Tibial nerve (tissue), 3 donors: ENCODE measurements at regions not wholly inside any gene's neighbourhood (a gene's known extent, or its start where the extent isn't known, plus 50 kb on each side); places are given as distances from the start of the nearest gene placed in this dataset.

ENCODE experiments used
- CTCF ChIP-seq, 5 experiments: fragments of 200-600 bp in 3 of 5; fragments of 450-650 bp in 2 of 5; sonication (generic) in 3 of 5; IDR thresholded peaks; one replicate each; pipeline ENCODE4 v1.5.1; 2016 to 2019; ENCODE audit warnings: antibody characterized with exemption in 5 of 5, mild to moderate bottlenecking in 3 of 5, moderate library complexity in 2 of 5
- POLR2A ChIP-seq, 2 donors: fragments of 450-650 bp; IDR thresholded peaks; one replicate each; pipeline ENCODE4 v1.6.1; 2017; ENCODE audit warnings: antibody characterized with exemption in 2 of 2, mild to moderate bottlenecking in 2 of 2, moderate library complexity in 2 of 2

GRCh38 chr2:6143812-6144211 lies 451.6 kb downstream of the SOX11 start:
- TF ChIP-seq POLR2A (IDR thresholded peaks at IDR 0.05) = no peak
- TF ChIP-seq CTCF (IDR thresholded peaks at IDR 0.05) = no peak
